Sigmoid colon (tissue), 6 donors: ENCODE measurements at regions not wholly inside any gene's neighbourhood (a gene's known extent, or its start where the extent isn't known, plus 50 kb on each side); places are given as distances from the start of the nearest gene placed in this dataset.

ENCODE experiments used
- DNase-seq: peaks from one replicate; pipeline ENCODE4 v3.0.0-alpha.2; 2019
- H3K27ac ChIP-seq, 4 donors: fragments of 200-600 bp; sonication (generic); one replicate each; pipeline ENCODE4 v1.5.1; 2016 to 2019; ENCODE audit warnings: mild to moderate bottlenecking in 1 of 4
- H3K27me3 ChIP-seq, 3 donors: fragments of 200-600 bp; sonication (generic); one replicate each; pipeline ENCODE4 v1.5.1; 2019; ENCODE audit warnings: mild to moderate bottlenecking in 1 of 3
- H3K36me3 ChIP-seq, 4 donors: fragments of 200-600 bp; sonication (generic); one replicate each; pipeline ENCODE4 v1.5.1; 2016 to 2019
- H3K4me1 ChIP-seq, 4 donors: fragments of 200-600 bp; sonication (generic); one replicate each; pipeline ENCODE4 v1.5.1; 2017 to 2019
- H3K4me3 ChIP-seq, 4 donors: fragments of 200-600 bp; sonication (generic); one replicate each; pipeline ENCODE4 v1.5.1; 2017 to 2019; ENCODE audit warnings: mild to moderate bottlenecking in 2 of 4, moderate library complexity in 1 of 4
- H3K9me3 ChIP-seq, 4 donors: fragments of 200-600 bp in 3 of 4; sonication (generic) in 3 of 4; one replicate each; pipeline versions ENCODE4 v1.5.1 to v1.6.1; 2013 to 2019
- CTCF ChIP-seq, 4 experiments: fragments of 450-650 bp in 3 of 4; fragments of 200-600 bp in 1 of 4; IDR thresholded peaks; one replicate each; pipeline ENCODE4 v1.5.1; 2016 to 2019; ENCODE audit warnings: antibody characterized with exemption in 4 of 4, mild to moderate bottlenecking in 3 of 4, moderate library complexity in 2 of 4
- EP300 ChIP-seq, 4 donors: sonication (generic); formaldehyde crosslinking; IDR thresholded peaks; one replicate each; pipeline ENCODE4 v1.6.1; 2017; ENCODE audit warnings: antibody characterized with exemption in 4 of 4
- POLR2A ChIP-seq, 2 donors: fragments of 450-650 bp; IDR thresholded peaks; one replicate each; pipeline ENCODE4 v1.6.1; 2016; ENCODE audit warnings: antibody characterized with exemption in 2 of 2, mild to moderate bottlenecking in 2 of 2, moderate library complexity in 2 of 2
- POLR2AphosphoS5 ChIP-seq, 4 donors: sonication (generic); formaldehyde crosslinking; IDR thresholded peaks; one replicate each; pipeline ENCODE4 v1.6.1; 2017; ENCODE audit warnings: antibody characterized with exemption in 4 of 4
- WGBS, 2 donors: extraction: QIAGEN DNeasy Blood & Tissue Kit; methylation state at CpG; one replicate each; pipeline ENCODE4 v1.1.7; 2013; 5-methylcytosine and 5-hydroxymethylcytosine counted together
- intact Hi-C: fragments of 100-400 bp; cut with DNase I; formaldehyde crosslinking; loops from one replicate; pipeline ENCODE4 v1.15.1; 2023
- donor health status: healthy with polysubstance abuse.
- donor health status: healthy.

GRCh38 chr5:37989884-37990283 lies 150.0 kb upstream of the GDNF start:
- no peak overlapping the region for H3K4me3 ChIP-seq
- TF ChIP-seq CTCF (IDR thresholded peaks at IDR 0.05) (no peak), POLR2A (IDR thresholded peaks at IDR 0.05) (no peak), EP300 (IDR thresholded peaks at IDR 0.05) (no peak), POLR2AphosphoS5 (IDR thresholded peaks at IDR 0.05) (no peak)
- 64 to 67% methylated on average over 1 of the region's 1 CpG for WGBS, 2 donors
- H3K27ac ChIP-seq = peak overlapping the region in 1 of 4 donors; percentile 27
- intact Hi-C loops = no loop called here
- H3K36me3 ChIP-seq = no peaks in the 10 kb centered on the region
- H3K9me3 ChIP-seq = no peaks in the 10 kb centered on the region
- peaks cover 0 to 34% (median 16%) of the 10 kb centered on the region in 4 donors for H3K4me1 ChIP-seq
- no peak for DNase-seq
- no peaks in the 10 kb centered on the region for H3K27me3 ChIP-seq

- WGBS, 2 donors = 47 to 82% methylated on average over 1 of the region's 1 CpG
- H3K27me3 ChIP-seq = no peaks in the 10 kb centered on the region
- no peaks in the 10 kb centered on the region for H3K36me3 ChIP-seq
- intact Hi-C loops = no loop called here
- peaks cover 0 to 34% (median 16%) of the 10 kb centered on the region in 4 donors for H3K4me1 ChIP-seq
- TF ChIP-seq POLR2AphosphoS5 (IDR thresholded peaks at IDR 0.05) (no peak), EP300 (IDR thresholded peaks at IDR 0.05) (no peak), CTCF (IDR thresholded peaks at IDR 0.05) (no peak), POLR2A (IDR thresholded peaks at IDR 0.05) (no peak)
- H3K27ac ChIP-seq = no peak overlapping the region
- H3K9me3 ChIP-seq = no peaks in the 10 kb centered on the region
- DNase-seq = no peak
- H3K4me3 ChIP-seq = no peak overlapping the region
Observed at GRCh38 chr5:37988454-37989046, 148.7 kb upstream of the GDNF start.

DNA sequence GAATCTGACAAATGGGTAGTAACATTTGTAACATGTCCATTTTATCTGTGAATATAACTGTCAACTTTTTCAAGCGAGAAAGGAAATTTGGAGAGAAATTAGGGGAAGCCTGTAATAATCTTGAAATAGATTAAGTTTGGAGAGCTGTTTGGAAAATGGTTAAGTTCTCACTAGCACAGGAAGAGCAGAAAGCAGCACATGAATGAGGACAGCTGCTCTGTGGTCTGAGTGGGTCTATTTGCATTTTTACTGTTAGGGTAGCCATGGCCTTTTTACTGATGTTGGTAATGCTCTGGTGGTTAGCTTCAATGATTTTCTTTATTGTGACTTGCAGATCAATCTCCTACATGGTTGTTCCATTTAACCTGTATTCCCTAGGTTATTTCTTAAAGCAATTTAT lies 144.5 kb upstream of the GDNF start:
- no peaks in the 10 kb centered on the region for H3K36me3 ChIP-seq
- H3K4me1 ChIP-seq = peaks cover 0 to 25% (median 13%) of the 10 kb centered on the region in 4 donors
- no peak overlapping the region for H3K4me3 ChIP-seq
- no peak for DNase-seq
- no peak overlapping the region for H3K27ac ChIP-seq
- no peaks in the 10 kb centered on the region for H3K9me3 ChIP-seq
- TF ChIP-seq CTCF (IDR thresholded peaks at IDR 0.05) (no peak), POLR2AphosphoS5 (IDR thresholded peaks at IDR 0.05) (no peak), POLR2A (IDR thresholded peaks at IDR 0.05) (no peak), EP300 (IDR thresholded peaks at IDR 0.05) (no peak)
- WGBS, 2 donors = 72 to 80% methylated on average over 1 of the region's 1 CpG
- intact Hi-C loops = no loop called here
- H3K27me3 ChIP-seq = no peaks in the 10 kb centered on the region

DNA sequence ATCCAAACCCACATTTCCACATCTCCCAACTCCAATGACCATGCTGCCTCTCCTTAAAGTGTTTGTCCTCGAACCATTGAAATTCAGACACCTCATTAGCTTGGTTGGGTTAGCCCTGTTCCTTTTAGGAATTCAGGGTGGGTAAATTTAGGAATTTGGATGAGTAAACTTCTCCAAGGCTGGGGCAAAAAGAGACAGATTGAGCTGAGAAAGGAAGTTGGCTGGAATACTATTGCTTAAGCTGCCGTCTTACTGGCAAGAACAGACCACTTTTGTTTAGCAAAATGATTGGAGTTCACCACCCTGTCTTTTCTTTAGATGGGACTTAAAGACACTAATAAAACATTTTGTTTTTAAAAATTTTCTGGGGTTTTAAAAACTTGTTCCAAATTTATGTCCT lies 143.6 kb upstream of the GDNF start:
- intact Hi-C loops = no loop called here
- Histone ChIP-seq H3K9me3 (no peaks in the 10 kb centered on the region), H3K27ac (no peak overlapping the region), H3K4me1 (peaks cover 0 to 18% (median 10%) of the 10 kb centered on the region in 4 donors), H3K4me3 (no peak overlapping the region), H3K36me3 (no peaks in the 10 kb centered on the region), H3K27me3 (no peaks in the 10 kb centered on the region)
- no peak for DNase-seq
- no peak for TF ChIP-seq EP300 (IDR thresholded peaks at IDR 0.05)
- TF ChIP-seq POLR2AphosphoS5 (IDR thresholded peaks at IDR 0.05) = no peak
- TF ChIP-seq POLR2A (IDR thresholded peaks at IDR 0.05) = no peak
- no peak for TF ChIP-seq CTCF (IDR thresholded peaks at IDR 0.05)
- WGBS, 2 donors = 50 to 63% methylated on average over 2 of the region's 2 CpGs

GRCh38 chr5:37979559-37979958 lies 139.7 kb upstream of the GDNF start:
- peaks cover 0 to 14% (median 6%) of the 10 kb centered on the region in 4 donors for H3K4me1 ChIP-seq
- DNase-seq = no peak
- WGBS, 2 donors = 52 to 84% methylated on average over 1 of the region's 1 CpG
- no peak overlapping the region for H3K27ac ChIP-seq
- H3K9me3 ChIP-seq = peaks cover 0 to 4% (median 0%) of the 10 kb centered on the region in 4 donors
- intact Hi-C loops = no loop called here
- TF ChIP-seq POLR2AphosphoS5 (IDR thresholded peaks at IDR 0.05) (no peak), CTCF (IDR thresholded peaks at IDR 0.05) (no peak), EP300 (IDR thresholded peaks at IDR 0.05) (no peak), POLR2A (IDR thresholded peaks at IDR 0.05) (no peak)
- H3K36me3 ChIP-seq = no peaks in the 10 kb centered on the region
- H3K27me3 ChIP-seq = no peaks in the 10 kb centered on the region
- no peak overlapping the region for H3K4me3 ChIP-seq
